SK-N-SH treated with all-trans-retinoic acid at 6 μM for 48 hours (cell line): ENCODE measurements at regions not wholly inside any gene's neighbourhood (a gene's known extent, or its start where the extent isn't known, plus 50 kb on each side); places are given as distances from the start of the nearest gene placed in this dataset.

ENCODE experiments used
- BACH2 ChIP-seq: fragments of 250-450 bp; sonication (Bioruptor Pico); IDR thresholded peaks from 2 replicates; pipeline ENCODE4 v1.9.0; 2021; ENCODE audit warnings: mild to moderate bottlenecking, borderline replicate concordance
- GLIS3 ChIP-seq: fragments of 250-450 bp; sonication (Bioruptor Pico); IDR thresholded peaks from 2 replicates; pipeline ENCODE4 v1.5.0; 2020; ENCODE audit warnings: mild to moderate bottlenecking, moderate library complexity
- ISL1 ChIP-seq: fragments of 250-450 bp; sonication (Bioruptor Pico); IDR thresholded peaks from 2 replicates; pipeline ENCODE4 v2.1.2; 2022; ENCODE audit warnings: mild to moderate bottlenecking, moderate library complexity
- PATZ1 ChIP-seq: fragments of 250-450 bp; sonication (Bioruptor Pico); IDR thresholded peaks from 2 replicates; pipeline ENCODE4 v1.8.0; 2020; ENCODE audit warnings: mild to moderate bottlenecking, moderate library complexity, borderline replicate concordance
- PPARA ChIP-seq: fragments of 250-450 bp; sonication (Bioruptor Pico); IDR thresholded peaks from 2 replicates; pipeline ENCODE4 v1.5.0; 2020; ENCODE audit warnings: mild to moderate bottlenecking, borderline replicate concordance
- RARB ChIP-seq: fragments of 250-450 bp; sonication (Bioruptor Pico); IDR thresholded peaks from 2 replicates; pipeline ENCODE4 v1.8.0; 2021; ENCODE audit warnings: mild to moderate bottlenecking, moderate library complexity
- TCF4 ChIP-seq: fragments of 250-450 bp; sonication (Bioruptor Pico); IDR thresholded peaks from 2 replicates; pipeline ENCODE4 v1.8.0; 2021; ENCODE audit warnings: mild to moderate bottlenecking, moderate library complexity, borderline replicate concordance
- TOX ChIP-seq: fragments of 250-450 bp; sonication (Bioruptor Pico); IDR thresholded peaks from 2 replicates; pipeline ENCODE4 v1.8.0; 2021; ENCODE audit warnings: mild to moderate bottlenecking, moderate library complexity, borderline replicate concordance
- ZFP30 ChIP-seq: fragments of 450-650 bp; formaldehyde crosslinking; IDR thresholded peaks from 2 replicates; pipeline ENCODE4 v1.5.0; 2022; ENCODE audit warnings: mild to moderate bottlenecking, moderate library complexity
- ZNF565 ChIP-seq: fragments of 450-650 bp; formaldehyde crosslinking; conservative IDR thresholded peaks from 2 replicates; pipeline ENCODE4 v1.5.0; 2020; ENCODE audit warnings: low read depth, mild to moderate bottlenecking, moderate library complexity
- TF ChIP-seq, protein P1 (sequence below): fragments of 250-450 bp; sonication (Bioruptor Pico); IDR thresholded peaks from 2 replicates; pipeline ENCODE4 v1.5.1; 2020; ENCODE audit warnings: low read depth, mild to moderate bottlenecking, moderate library complexity
- TF ChIP-seq, protein P2 (sequence below): fragments of 250-450 bp; sonication (Bioruptor Pico); IDR thresholded peaks from 2 replicates; pipeline ENCODE4 v1.5.1; 2021; ENCODE audit warnings: mild to moderate bottlenecking, moderate library complexity
- TF ChIP-seq, protein P3 (sequence below): fragments of 250-450 bp; sonication (Bioruptor Pico); IDR thresholded peaks from 2 replicates; pipeline ENCODE4 v1.5.0; 2020; ENCODE audit warnings: mild to moderate bottlenecking, moderate library complexity

GRCh38 chrX:151796576-151796975 is 62.0 kb downstream of the CNGA2 start:
- TF ChIP-seq, protein P1, sequence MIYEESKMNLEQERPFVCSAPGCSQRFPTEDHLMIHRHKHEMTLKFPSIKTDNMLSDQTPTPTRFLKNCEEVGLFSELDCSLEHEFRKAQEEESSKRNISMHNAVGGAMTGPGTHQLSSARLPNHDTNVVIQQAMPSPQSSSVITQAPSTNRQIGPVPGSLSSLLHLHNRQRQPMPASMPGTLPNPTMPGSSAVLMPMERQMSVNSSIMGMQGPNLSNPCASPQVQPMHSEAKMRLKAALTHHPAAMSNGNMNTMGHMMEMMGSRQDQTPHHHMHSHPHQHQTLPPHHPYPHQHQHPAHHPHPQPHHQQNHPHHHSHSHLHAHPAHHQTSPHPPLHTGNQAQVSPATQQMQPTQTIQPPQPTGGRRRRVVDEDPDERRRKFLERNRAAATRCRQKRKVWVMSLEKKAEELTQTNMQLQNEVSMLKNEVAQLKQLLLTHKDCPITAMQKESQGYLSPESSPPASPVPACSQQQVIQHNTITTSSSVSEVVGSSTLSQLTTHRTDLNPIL (CRISPR knock-in tag), result no peak
- TF ChIP-seq, protein P2, sequence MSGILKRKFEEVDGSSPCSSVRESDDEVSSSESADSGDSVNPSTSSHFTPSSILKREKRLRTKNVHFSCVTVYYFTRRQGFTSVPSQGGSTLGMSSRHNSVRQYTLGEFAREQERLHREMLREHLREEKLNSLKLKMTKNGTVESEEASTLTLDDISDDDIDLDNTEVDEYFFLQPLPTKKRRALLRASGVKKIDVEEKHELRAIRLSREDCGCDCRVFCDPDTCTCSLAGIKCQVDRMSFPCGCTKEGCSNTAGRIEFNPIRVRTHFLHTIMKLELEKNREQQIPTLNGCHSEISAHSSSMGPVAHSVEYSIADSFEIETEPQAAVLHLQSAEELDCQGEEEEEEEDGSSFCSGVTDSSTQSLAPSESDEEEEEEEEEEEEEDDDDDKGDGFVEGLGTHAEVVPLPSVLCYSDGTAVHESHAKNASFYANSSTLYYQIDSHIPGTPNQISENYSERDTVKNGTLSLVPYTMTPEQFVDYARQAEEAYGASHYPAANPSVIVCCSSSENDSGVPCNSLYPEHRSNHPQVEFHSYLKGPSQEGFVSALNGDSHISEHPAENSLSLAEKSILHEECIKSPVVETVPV (CRISPR knock-in tag), result no peak
- no peak for TF ChIP-seq PPARA
- no peak for TF ChIP-seq ZFP30 (CRISPR knock-in tag)
- TF ChIP-seq BACH2 (CRISPR knock-in tag), result no peak
- no peak for TF ChIP-seq PATZ1 (CRISPR knock-in tag)
- no peak for TF ChIP-seq ISL1
- no peak for TF ChIP-seq RARB (CRISPR knock-in tag)
- TF ChIP-seq ZNF565 (CRISPR knock-in tag), result no peak
- TF ChIP-seq TOX (CRISPR knock-in tag), result no peak
- no peak for TF ChIP-seq GLIS3 (CRISPR knock-in tag)
- TF ChIP-seq, protein P3, sequence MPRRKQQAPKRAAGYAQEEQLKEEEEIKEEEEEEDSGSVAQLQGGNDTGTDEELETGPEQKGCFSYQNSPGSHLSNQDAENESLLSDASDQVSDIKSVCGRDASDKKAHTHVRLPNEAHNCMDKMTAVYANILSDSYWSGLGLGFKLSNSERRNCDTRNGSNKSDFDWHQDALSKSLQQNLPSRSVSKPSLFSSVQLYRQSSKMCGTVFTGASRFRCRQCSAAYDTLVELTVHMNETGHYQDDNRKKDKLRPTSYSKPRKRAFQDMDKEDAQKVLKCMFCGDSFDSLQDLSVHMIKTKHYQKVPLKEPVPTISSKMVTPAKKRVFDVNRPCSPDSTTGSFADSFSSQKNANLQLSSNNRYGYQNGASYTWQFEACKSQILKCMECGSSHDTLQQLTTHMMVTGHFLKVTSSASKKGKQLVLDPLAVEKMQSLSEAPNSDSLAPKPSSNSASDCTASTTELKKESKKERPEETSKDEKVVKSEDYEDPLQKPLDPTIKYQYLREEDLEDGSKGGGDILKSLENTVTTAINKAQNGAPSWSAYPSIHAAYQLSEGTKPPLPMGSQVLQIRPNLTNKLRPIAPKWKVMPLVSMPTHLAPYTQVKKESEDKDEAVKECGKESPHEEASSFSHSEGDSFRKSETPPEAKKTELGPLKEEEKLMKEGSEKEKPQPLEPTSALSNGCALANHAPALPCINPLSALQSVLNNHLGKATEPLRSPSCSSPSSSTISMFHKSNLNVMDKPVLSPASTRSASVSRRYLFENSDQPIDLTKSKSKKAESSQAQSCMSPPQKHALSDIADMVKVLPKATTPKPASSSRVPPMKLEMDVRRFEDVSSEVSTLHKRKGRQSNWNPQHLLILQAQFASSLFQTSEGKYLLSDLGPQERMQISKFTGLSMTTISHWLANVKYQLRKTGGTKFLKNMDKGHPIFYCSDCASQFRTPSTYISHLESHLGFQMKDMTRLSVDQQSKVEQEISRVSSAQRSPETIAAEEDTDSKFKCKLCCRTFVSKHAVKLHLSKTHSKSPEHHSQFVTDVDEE (CRISPR knock-in tag), result no peak
- TF ChIP-seq TCF4, result no peak
